ENCODE measurements at regions not wholly inside any gene's neighbourhood (a gene's known extent, or its start where the extent isn't known, plus 50 kb on each side); places are given as distances from the start of the nearest gene placed in this dataset.

GRCh38 chrX:33465137-33465536 lies 253.8 kb upstream of the DMD start:
- DNase-seq = no peak

- DNase-seq = no peak
Measured at GRCh38 chrX:33457102-33457501, 245.8 kb upstream of the DMD start.

- DNase-seq = no peak
Measured at GRCh38 chrX:33447285-33447684, 235.9 kb upstream of the DMD start.

GRCh38 chrX:33434256-33435092 lies 223.1 kb upstream of the DMD start:
- DNase-seq = peak; percentile 33

GRCh38 chrX:33416273-33416805 lies 205.0 kb upstream of the DMD start:
- no peak for DNase-seq

GRCh38 chrX:33415459-33415858 lies 204.1 kb upstream of the DMD start:
- DNase-seq = no peak

- no peak for DNase-seq
Measured at GRCh38 chrX:33385546-33385945, 174.2 kb upstream of the DMD start.

GRCh38 chrX:33379839-33380238 lies 168.5 kb upstream of the DMD start:
- DNase-seq = no peak

- no peak for DNase-seq
Measured at GRCh38 chrX:33357606-33358005, 146.3 kb upstream of the DMD start.

GRCh38 chrX:33339219-33339618 lies 127.9 kb upstream of the DMD start:
- no peak for DNase-seq

- DNase-seq = no peak
Measured at GRCh38 chrX:33336783-33337182, 125.4 kb upstream of the DMD start.

- DNase-seq = no peak
Measured at GRCh38 chrX:33333271-33333670, 121.9 kb upstream of the DMD start.

GRCh38 chrX:33330798-33331197 lies 119.4 kb upstream of the DMD start:
- DNase-seq = no peak

GRCh38 chrX:33324099-33324498 lies 112.8 kb upstream of the DMD start:
- DNase-seq = no peak

GRCh38 chrX:33307911-33308354 lies 96.6 kb upstream of the DMD start:
- no peak for DNase-seq

- no peak for DNase-seq
Measured at GRCh38 chrX:33298622-33299021, 87.3 kb upstream of the DMD start.

GRCh38 chrX:33285550-33285949 lies 74.2 kb upstream of the DMD start:
- DNase-seq = no peak

- no peak for DNase-seq
Measured at GRCh38 chrX:33277046-33277445, 65.7 kb upstream of the DMD start.

- DNase-seq = no peak
Measured at GRCh38 chrX:33273535-33273934, 62.2 kb upstream of the DMD start.

GRCh38 chrX:33272986-33273385 lies 61.6 kb upstream of the DMD start:
- no peak for DNase-seq
